ENCODE measurements at regions not wholly inside any gene's neighbourhood (a gene's known extent, or its start where the extent isn't known, plus 50 kb on each side); places are given as distances from the start of the nearest gene placed in this dataset.

DNA sequence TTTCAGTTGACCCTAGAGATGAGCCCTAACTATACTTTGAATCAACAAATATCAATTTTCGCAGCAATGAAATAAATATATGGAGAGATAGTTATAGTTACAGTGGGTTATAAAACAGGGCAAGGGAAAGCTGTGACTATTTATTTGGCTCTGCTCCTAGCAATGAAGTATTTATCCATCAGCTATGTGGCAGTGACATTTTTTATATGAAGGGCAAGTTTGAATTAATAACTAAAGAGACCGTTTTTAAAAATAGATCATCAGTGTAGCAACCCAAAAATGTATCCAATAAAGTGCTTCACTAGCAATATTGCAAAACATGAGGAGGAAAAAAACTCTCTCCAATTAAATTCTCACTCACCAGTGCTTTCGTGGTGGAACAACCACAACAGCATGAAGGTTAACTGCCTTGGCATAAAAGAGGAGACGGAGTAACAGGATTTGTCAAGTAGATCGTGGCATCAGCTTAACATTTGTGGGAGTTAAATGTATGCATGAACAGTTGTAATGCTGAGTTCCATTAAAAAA, 58.1 kb upstream of the NUDT4 start:
- no peak for DNase-seq (ENCODE audit: low read depth)
- Histone ChIP-seq H3K4me3 (ENCODE audit: low read depth, low read length) (no peak overlapping the region), H3K36me3 (ENCODE audit: control insufficient read depth, insufficient read depth, low read length) (no peaks in the 10 kb centered on the region), H3K27me3 (ENCODE audit: control insufficient read depth, insufficient read depth, low read length) (no peaks in the 10 kb centered on the region)
- no peak for FAIRE-seq
- TF ChIP-seq, protein P1, sequence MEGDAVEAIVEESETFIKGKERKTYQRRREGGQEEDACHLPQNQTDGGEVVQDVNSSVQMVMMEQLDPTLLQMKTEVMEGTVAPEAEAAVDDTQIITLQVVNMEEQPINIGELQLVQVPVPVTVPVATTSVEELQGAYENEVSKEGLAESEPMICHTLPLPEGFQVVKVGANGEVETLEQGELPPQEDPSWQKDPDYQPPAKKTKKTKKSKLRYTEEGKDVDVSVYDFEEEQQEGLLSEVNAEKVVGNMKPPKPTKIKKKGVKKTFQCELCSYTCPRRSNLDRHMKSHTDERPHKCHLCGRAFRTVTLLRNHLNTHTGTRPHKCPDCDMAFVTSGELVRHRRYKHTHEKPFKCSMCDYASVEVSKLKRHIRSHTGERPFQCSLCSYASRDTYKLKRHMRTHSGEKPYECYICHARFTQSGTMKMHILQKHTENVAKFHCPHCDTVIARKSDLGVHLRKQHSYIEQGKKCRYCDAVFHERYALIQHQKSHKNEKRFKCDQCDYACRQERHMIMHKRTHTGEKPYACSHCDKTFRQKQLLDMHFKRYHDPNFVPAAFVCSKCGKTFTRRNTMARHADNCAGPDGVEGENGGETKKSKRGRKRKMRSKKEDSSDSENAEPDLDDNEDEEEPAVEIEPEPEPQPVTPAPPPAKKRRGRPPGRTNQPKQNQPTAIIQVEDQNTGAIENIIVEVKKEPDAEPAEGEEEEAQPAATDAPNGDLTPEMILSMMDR (IDR thresholded peaks at IDR 0.05; ENCODE audit: insufficient read depth, low read length, severe bottlenecking): no peak

DNA sequence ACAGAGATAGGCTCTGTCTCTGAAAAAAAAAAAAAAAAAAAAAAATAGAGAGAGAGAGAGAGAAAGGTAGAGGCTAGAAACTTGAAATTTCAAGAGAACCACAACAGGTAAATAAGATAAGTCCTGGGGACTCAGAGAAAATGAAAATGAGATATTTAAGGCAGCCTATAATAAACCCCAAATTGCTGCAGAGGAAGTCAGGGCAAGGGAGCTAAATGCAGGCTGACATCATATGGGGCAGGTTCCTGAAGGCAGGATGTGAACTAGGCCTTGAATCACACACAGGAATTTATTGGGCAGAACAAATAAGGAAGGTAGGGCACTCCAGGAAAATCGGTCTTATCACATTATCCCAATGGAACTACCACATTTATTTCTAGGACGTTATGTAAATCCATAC, 54.9 kb upstream of the NUDT4 start:
- Histone ChIP-seq H3K27me3 (ENCODE audit: control insufficient read depth, insufficient read depth, low read length) (no peaks in the 10 kb centered on the region), H3K36me3 (ENCODE audit: control insufficient read depth, insufficient read depth, low read length) (no peaks in the 10 kb centered on the region), H3K4me3 (ENCODE audit: low read depth, low read length) (no peak overlapping the region)
- FAIRE-seq (no peak), DNase-seq (ENCODE audit: low read depth) (peak; percentile 84)
- TF ChIP-seq, protein P1 (IDR thresholded peaks at IDR 0.05; ENCODE audit: insufficient read depth, low read length, severe bottlenecking): no peak

DNA sequence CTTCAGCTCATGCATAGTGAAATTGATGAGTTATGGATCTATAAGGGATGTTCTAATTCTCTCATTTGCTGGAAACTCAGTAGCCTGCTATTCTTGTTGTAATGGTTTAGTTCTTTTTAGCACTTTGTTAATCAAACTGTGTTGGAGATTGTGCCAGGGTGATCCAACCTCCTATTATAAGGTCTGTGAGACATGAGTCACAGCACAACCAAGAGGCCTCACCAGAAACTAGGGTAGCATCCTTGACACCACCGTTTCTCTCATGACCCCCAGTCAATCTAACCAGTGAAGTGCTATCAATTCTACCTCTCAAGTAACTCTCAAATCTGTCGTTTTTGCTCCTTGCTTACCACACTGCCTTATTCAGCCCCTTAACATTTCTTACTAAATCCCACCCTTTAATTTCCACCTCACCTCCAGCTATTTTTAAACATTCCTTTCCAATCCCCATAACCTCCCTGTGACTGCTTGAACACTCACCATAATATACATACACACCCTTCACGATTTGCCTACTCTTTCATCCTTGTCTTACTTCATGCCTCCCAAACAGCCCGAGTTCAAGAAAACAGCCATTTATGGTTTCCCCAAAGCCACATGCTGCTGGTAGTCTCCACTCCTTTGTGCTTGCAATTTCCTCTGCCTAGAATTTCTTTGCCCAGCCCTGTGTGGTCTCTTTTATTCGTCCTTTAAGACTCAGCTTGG, 53.9 kb upstream of the NUDT4 start:
- H3K4me3 ChIP-seq (ENCODE audit: low read depth, low read length): no peak overlapping the region
- TF ChIP-seq, protein P1 (IDR thresholded peaks at IDR 0.05; ENCODE audit: insufficient read depth, low read length, severe bottlenecking): no peak
- no peaks in the 10 kb centered on the region for H3K27me3 ChIP-seq (ENCODE audit: control insufficient read depth, insufficient read depth, low read length)
- DNase-seq (ENCODE audit: low read depth) (peak; percentile 54), FAIRE-seq (no peak)
- H3K36me3 ChIP-seq (ENCODE audit: control insufficient read depth, insufficient read depth, low read length): no peaks in the 10 kb centered on the region

DNA sequence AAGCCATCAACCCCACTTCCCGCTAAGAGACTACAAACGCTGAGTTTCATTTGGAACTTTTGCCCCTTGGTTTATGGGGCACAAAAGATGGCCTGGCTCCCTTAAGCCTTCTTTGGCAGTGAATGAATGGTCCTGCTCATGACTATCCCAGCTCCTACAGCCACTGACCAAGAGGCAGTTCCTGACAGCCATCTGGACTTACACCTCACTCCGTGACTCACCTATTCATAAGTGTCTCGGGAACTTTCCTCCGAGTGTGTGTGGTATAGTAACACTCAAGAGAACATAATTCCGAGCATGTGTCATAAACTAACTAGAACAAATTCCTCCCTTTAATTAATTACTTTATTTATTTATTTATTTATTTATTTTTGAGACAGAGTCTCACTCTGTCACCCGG, 51.9 kb upstream of the NUDT4 start:
- no peaks in the 10 kb centered on the region for H3K36me3 ChIP-seq (ENCODE audit: control insufficient read depth, insufficient read depth, low read length)
- H3K27me3 ChIP-seq (ENCODE audit: control insufficient read depth, insufficient read depth, low read length): no peaks in the 10 kb centered on the region
- DNase-seq (ENCODE audit: low read depth): peak; percentile 84
- TF ChIP-seq, protein P1 (IDR thresholded peaks at IDR 0.05; ENCODE audit: insufficient read depth, low read length, severe bottlenecking): no peak
- no peak overlapping the region for H3K4me3 ChIP-seq (ENCODE audit: low read depth, low read length)
- FAIRE-seq: no peak
